ENCODE measurements at regions not wholly inside any gene's neighbourhood (a gene's known extent, or its start where the extent isn't known, plus 50 kb on each side); places are given as distances from the start of the nearest gene placed in this dataset.

DNA sequence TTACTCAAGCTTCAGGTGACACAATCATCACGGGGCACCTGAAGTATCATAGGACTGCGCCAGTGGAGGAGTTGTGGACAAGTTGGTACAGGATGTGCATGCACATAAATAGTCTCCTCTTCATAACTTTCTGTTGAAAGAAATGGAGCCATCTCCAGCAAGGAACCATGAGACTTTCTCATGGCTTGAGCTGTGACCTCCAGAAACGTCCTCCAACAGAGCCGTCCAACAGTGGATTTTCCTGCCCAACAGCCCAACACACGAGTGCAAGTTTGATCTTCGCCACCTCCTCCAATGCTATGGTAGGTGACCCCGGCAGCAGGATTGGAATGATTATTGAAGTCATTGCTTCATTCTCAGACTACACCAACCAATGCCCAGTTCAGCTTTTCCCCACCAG lies 105.1 kb upstream of the ZNF507 start:
- TF ChIP-seq, protein P1, sequence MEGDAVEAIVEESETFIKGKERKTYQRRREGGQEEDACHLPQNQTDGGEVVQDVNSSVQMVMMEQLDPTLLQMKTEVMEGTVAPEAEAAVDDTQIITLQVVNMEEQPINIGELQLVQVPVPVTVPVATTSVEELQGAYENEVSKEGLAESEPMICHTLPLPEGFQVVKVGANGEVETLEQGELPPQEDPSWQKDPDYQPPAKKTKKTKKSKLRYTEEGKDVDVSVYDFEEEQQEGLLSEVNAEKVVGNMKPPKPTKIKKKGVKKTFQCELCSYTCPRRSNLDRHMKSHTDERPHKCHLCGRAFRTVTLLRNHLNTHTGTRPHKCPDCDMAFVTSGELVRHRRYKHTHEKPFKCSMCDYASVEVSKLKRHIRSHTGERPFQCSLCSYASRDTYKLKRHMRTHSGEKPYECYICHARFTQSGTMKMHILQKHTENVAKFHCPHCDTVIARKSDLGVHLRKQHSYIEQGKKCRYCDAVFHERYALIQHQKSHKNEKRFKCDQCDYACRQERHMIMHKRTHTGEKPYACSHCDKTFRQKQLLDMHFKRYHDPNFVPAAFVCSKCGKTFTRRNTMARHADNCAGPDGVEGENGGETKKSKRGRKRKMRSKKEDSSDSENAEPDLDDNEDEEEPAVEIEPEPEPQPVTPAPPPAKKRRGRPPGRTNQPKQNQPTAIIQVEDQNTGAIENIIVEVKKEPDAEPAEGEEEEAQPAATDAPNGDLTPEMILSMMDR (IDR thresholded peaks at IDR 0.05), result no peak
- TF ChIP-seq ZFX (IDR thresholded peaks at IDR 0.05; ENCODE audit: borderline replicate concordance), result no peak
